ENCODE measurements at regions not wholly inside any gene's neighbourhood (a gene's known extent, or its start where the extent isn't known, plus 50 kb on each side); places are given as distances from the start of the nearest gene placed in this dataset.
A peak's percentile ranks its signal among the peaks of the same experiment; 100 is the strongest.
"Not testable (repeated sequence)": the region's sequence is repeated elsewhere in the genome, so short reads cannot be mapped to it uniquely, and the experiment has no call there.

GRCh38 chr15:88965097-88965496 lies 51.9 kb upstream of the MFGE8 start:
- not testable (repeated sequence) for DNase-seq; H3K27ac Mint-ChIP-seq; H3K36me3 Mint-ChIP-seq; H3K27me3 Mint-ChIP-seq (ENCODE audit: low read depth in 3 of 3); H3K4me1 Mint-ChIP-seq; H3K4me3 Mint-ChIP-seq
- H3K9me3 Mint-ChIP-seq, result peaks cover 20 to 34% (median 26%) of the 10 kb centered on the region in 6 donors

GRCh38 chr15:88970232-88970631 lies 57.1 kb upstream of the MFGE8 start:
- Mint-ChIP-seq H3K27me3 (ENCODE audit: low read depth in 3 of 3) (peaks cover 2 to 10% (median 9%) of the 10 kb centered on the region in 3 donors), H3K27ac (no peak overlapping the region), H3K4me3 (no peak overlapping the region), H3K36me3 (peaks cover 3 to 4% (median 3%) of the 10 kb centered on the region in 3 donors), H3K4me1 (no peaks in the 10 kb centered on the region), H3K9me3 (peaks cover 16 to 21% (median 19%) of the 10 kb centered on the region in 6 donors)
- no peak for DNase-seq

GRCh38 chr15:88974392-88974791 lies 61.2 kb upstream of the MFGE8 start:
- Mint-ChIP-seq H3K27ac (no peak overlapping the region), H3K4me1 (no peaks in the 10 kb centered on the region), H3K36me3 (no peaks in the 10 kb centered on the region), H3K9me3 (peaks cover 0 to 6% (median 3%) of the 10 kb centered on the region in 6 donors), H3K4me3 (no peak overlapping the region), H3K27me3 (ENCODE audit: low read depth in 3 of 3) (peaks cover 0 to 7% (median 3%) of the 10 kb centered on the region in 3 donors)
- no peak for DNase-seq

GRCh38 chr15:88975891-88976290 lies 62.7 kb upstream of the MFGE8 start:
- DNase-seq, result no peak
- Mint-ChIP-seq H3K4me3 (no peak overlapping the region), H3K27me3 (ENCODE audit: low read depth in 3 of 3) (peaks cover 2 to 4% (median 4%) of the 10 kb centered on the region in 3 donors), H3K27ac (no peak overlapping the region), H3K36me3 (no peaks in the 10 kb centered on the region), H3K4me1 (no peaks in the 10 kb centered on the region), H3K9me3 (peaks cover 0 to 3% (median 0%) of the 10 kb centered on the region in 6 donors)

GRCh38 chr15:88976656-88977055 lies 63.5 kb upstream of the MFGE8 start:
- Mint-ChIP-seq H3K27me3 (ENCODE audit: low read depth in 3 of 3) (peaks cover 2 to 4% (median 2%) of the 10 kb centered on the region in 3 donors), H3K4me3 (no peak overlapping the region), H3K9me3 (peaks cover 0 to 3% (median 0%) of the 10 kb centered on the region in 6 donors), H3K4me1 (no peaks in the 10 kb centered on the region), H3K27ac (no peak overlapping the region), H3K36me3 (no peaks in the 10 kb centered on the region)
- no peak for DNase-seq

GRCh38 chr15:88979674-88980073 lies 66.5 kb upstream of the MFGE8 start:
- peaks cover 0 to 2% (median 2%) of the 10 kb centered on the region in 3 donors for H3K27me3 Mint-ChIP-seq (ENCODE audit: low read depth in 3 of 3)
- H3K27ac Mint-ChIP-seq, result no peak overlapping the region
- no peaks in the 10 kb centered on the region for H3K9me3 Mint-ChIP-seq

GRCh38 chr15:88980498-88980897 lies 67.3 kb upstream of the MFGE8 start:
- H3K27ac Mint-ChIP-seq, result no peak overlapping the region
- peaks cover 0 to 4% (median 2%) of the 10 kb centered on the region in 3 donors for H3K27me3 Mint-ChIP-seq (ENCODE audit: low read depth in 3 of 3)
- H3K9me3 Mint-ChIP-seq, result no peaks in the 10 kb centered on the region
- H3K4me3 Mint-ChIP-seq, result no peak overlapping the region
- no peak for DNase-seq
- no peaks in the 10 kb centered on the region for H3K36me3 Mint-ChIP-seq
- no peaks in the 10 kb centered on the region for H3K4me1 Mint-ChIP-seq

More at GRCh38 chr15:88979674-88980073, 66.5 kb upstream of the MFGE8 start:
- H3K4me1 Mint-ChIP-seq, result no peaks in the 10 kb centered on the region
- no peaks in the 10 kb centered on the region for H3K36me3 Mint-ChIP-seq
- no peak for DNase-seq
- no peak overlapping the region for H3K4me3 Mint-ChIP-seq

- Mint-ChIP-seq H3K27ac (no peak overlapping the region), H3K4me1 (no peaks in the 10 kb centered on the region), H3K4me3 (no peak overlapping the region), H3K9me3 (no peaks in the 10 kb centered on the region), H3K27me3 (ENCODE audit: low read depth in 3 of 3) (peaks cover 0 to 6% (median 5%) of the 10 kb centered on the region in 3 donors), H3K36me3 (no peaks in the 10 kb centered on the region)
- DNase-seq, result no peak
These were observed 68.4 kb upstream of the MFGE8 start for GRCh38 chr15:88981244-88982215.

- H3K4me3 Mint-ChIP-seq, result no peak overlapping the region
- peaks cover 0 to 6% (median 5%) of the 10 kb centered on the region in 3 donors for H3K27me3 Mint-ChIP-seq (ENCODE audit: low read depth in 3 of 3)
- no peaks in the 10 kb centered on the region for H3K36me3 Mint-ChIP-seq
- DNase-seq, result no peak
- no peaks in the 10 kb centered on the region for H3K4me1 Mint-ChIP-seq
- H3K9me3 Mint-ChIP-seq, result no peaks in the 10 kb centered on the region
- H3K27ac Mint-ChIP-seq, result no peak overlapping the region
These were observed 69.2 kb upstream of the MFGE8 start for GRCh38 chr15:88982304-88982945.

GRCh38 chr15:88982946-88983342 lies 69.8 kb upstream of the MFGE8 start:
- Mint-ChIP-seq H3K27me3 (ENCODE audit: low read depth in 3 of 3) (peaks cover 0 to 6% (median 5%) of the 10 kb centered on the region in 3 donors), H3K36me3 (no peaks in the 10 kb centered on the region), H3K9me3 (no peaks in the 10 kb centered on the region), H3K27ac (no peak overlapping the region), H3K4me3 (no peak overlapping the region), H3K4me1 (no peaks in the 10 kb centered on the region)
- DNase-seq, result no peak

GRCh38 chr15:88983861-88984429 lies 70.8 kb upstream of the MFGE8 start:
- H3K4me1 Mint-ChIP-seq, result no peaks in the 10 kb centered on the region
- no peaks in the 10 kb centered on the region for H3K9me3 Mint-ChIP-seq
- no peak for DNase-seq
- peaks cover 0 to 6% (median 5%) of the 10 kb centered on the region in 3 donors for H3K27me3 Mint-ChIP-seq (ENCODE audit: low read depth in 3 of 3)
- no peak overlapping the region for H3K4me3 Mint-ChIP-seq
- no peak overlapping the region for H3K27ac Mint-ChIP-seq
- no peaks in the 10 kb centered on the region for H3K36me3 Mint-ChIP-seq

- Mint-ChIP-seq H3K27me3 (ENCODE audit: low read depth in 3 of 3) (peaks cover 2 to 6% (median 3%) of the 10 kb centered on the region in 3 donors), H3K4me1 (no peaks in the 10 kb centered on the region), H3K27ac (peak overlapping the region in 1 of 6 donors; percentile 72), H3K9me3 (no peaks in the 10 kb centered on the region), H3K4me3 (no peak overlapping the region), H3K36me3 (no peaks in the 10 kb centered on the region)
- no peak for DNase-seq
These were observed 72.6 kb upstream of the MFGE8 start for GRCh38 chr15:88985547-88986393.

GRCh38 chr15:88986949-88987590 lies 73.9 kb upstream of the MFGE8 start:
- Mint-ChIP-seq H3K9me3 (no peaks in the 10 kb centered on the region), H3K36me3 (no peaks in the 10 kb centered on the region), H3K27me3 (ENCODE audit: low read depth in 3 of 3) (peaks cover 3 to 6% (median 4%) of the 10 kb centered on the region in 3 donors), H3K4me1 (no peaks in the 10 kb centered on the region), H3K4me3 (no peak overlapping the region), H3K27ac (no peak overlapping the region)
- DNase-seq, result no peak
